ENCODE measurements at regions not wholly inside any gene's neighbourhood (a gene's known extent, or its start where the extent isn't known, plus 50 kb on each side); places are given as distances from the start of the nearest gene placed in this dataset.

DNA sequence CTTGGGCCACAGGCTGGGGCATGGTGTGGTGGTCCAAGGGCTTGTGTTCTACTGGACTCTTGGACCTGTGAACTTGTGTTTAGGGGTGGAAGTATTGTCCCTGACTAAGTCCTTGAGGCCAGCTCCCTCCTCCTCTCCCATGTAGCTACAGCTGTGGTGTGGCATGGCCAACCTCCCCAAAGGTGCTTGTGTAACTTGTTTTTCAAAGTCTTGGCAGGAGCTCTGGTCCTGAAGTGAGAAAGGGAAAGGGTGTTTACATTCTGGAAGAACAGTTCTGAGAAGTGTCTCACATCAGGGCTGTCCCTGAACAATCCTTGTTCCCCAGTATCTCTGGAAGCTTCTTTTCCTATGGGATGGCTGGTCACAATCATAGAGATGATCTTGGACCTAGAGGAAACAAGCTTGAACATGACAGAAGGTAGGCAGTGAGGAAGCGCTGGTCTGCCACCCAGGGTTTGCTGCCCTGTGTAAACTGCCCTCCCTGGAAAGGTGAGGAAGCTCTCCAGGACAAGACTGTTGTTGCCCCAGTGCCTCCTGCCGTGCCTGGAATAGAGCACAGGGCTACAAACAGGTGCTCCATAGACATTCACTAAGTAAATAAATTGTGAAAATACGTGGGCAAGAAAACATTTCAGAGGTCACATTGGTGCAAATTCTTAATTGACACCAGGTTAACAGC is 64.6 kb upstream of the KLF9 start:
- no peak for DNase-seq

DNA sequence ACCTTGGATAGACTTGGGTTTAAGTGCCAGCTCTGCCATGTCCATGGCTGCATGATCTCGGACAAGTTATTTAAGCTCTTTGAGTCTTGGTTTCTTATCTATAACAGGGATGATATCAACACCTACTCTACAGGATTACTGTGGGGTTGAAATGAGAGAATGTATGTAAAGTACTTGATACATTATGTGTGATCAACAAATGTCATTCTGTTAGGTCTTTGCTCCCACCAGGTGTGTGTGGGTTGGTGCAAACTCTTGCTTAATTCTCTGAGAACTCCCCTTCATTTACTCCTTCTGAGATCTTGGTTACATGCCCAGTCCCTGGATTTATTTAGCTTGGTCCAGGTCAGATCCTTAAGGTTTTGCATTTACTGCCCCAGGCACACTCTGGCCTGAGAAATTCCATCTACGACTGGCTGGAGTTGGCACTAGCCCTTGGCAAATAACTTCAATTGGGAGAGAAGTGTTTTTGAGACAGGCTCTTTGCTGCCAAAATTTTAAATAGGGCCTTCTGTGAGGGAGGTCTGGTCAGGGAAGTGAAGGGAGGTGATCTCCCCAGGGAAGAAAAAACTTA is 63.5 kb upstream of the KLF9 start:
- no peak for DNase-seq

DNA sequence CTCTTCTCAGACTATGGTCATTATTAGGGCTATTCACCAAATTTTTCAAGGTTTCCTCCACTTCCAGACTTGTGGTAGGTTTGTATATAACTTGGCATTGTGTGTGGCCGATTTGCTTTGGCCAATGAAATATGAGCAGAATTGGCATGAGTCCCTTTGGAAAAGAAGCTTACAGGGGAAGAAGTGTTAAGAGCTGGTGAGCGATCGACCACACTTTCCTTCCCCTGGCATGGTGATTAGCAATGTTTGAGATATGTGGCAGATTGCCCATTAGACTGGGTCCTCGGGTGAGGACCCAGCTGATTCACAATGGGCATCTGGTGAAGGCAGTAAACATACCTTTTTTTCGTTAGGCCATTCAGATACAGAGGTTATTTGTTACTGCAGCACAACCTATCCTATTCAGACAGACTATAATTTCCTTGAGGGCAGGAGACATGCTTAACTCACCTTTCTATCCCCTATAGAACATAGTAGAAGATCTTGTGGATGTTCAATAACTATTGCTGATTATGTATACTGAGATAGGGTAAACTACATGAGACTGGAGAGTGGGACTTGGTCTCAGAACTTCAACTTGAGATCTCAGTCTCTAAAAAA is 62.8 kb upstream of the KLF9 start:
- DNase-seq = no peak

DNA sequence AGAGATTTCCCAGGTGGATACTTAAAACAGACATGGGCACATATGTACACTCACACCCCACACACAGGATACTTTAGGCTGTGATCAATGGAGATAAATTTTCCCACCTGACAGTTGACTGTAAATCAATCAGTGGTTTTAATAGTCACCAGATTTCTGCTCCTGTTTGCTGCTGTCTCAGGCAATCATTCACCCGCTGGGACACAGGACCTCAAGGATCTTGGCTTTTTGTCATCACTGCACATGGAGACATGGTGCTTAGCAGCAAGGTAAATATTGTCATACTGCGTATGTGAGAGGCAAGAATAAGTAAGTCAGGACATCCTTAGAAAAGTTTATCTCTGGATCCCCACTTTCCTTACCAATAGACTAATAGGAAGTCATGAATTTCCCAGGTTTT is 60.8 kb upstream of the KLF9 start:
- DNase-seq = no peak

DNA sequence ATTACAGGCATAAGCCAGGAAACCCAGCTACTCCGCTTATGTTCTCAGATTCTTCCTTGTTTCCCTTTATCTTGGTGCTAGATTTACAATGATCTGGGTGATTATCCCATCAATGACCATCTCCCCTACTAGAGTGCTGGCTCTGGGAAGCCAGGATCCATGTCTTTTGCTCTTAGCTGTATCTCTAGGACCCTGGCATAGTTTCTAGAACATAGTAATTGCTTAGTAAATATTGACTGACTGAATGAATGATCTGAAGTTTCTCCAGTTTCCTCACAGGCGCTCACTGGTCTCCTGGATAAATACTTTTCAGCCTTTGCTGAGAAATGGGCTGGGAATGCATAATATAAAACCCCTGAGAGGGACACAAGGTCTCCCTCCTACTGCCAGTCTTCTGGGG is 60.0 kb upstream of the KLF9 start:
- no peak for DNase-seq

DNA sequence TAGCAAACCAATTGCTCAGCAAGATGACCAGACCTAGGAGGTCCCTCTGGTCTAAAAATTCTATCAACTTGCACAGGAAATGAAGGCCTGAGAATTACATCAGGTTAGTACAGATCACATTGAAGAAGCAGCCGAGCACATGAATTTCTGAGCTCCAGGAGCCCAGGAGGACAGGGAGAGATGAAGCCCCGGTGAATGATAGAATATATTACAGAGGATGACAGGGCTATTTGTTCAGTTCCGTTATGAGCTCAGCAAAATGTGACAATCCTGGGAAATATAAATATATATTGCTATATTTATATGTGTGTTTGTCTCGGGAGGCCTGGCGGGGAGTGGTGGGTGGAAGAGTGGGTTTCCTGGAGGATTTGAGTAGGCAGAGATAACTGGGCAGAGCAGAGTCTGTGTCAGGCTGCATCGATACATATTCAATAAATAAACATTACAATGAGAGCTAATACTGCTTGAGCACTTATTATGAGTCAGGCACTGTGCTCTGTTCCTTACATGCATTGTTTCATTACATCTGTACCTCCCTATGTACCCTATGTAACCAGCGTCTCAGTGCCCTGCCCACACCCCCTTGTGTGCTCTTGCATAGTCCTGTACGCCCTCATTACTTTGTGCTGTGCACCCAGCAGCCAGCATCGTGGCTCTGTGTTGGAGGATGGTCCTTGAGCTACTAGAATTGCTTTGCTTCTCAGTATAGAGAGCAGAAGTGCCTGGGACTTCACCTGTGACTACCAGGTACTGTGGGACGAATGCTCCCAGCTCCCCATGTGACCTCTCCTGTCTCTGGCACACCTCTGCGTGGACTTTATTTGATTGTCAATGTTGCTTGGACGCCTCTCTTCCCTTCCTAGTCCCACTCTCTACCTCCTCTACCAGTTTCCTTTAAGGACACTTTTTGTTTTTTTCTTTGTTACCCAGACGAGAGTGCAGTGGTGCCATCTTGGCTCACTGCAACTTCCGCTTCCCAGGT is 58.1 kb upstream of the KLF9 start:
- no peak for DNase-seq

DNA sequence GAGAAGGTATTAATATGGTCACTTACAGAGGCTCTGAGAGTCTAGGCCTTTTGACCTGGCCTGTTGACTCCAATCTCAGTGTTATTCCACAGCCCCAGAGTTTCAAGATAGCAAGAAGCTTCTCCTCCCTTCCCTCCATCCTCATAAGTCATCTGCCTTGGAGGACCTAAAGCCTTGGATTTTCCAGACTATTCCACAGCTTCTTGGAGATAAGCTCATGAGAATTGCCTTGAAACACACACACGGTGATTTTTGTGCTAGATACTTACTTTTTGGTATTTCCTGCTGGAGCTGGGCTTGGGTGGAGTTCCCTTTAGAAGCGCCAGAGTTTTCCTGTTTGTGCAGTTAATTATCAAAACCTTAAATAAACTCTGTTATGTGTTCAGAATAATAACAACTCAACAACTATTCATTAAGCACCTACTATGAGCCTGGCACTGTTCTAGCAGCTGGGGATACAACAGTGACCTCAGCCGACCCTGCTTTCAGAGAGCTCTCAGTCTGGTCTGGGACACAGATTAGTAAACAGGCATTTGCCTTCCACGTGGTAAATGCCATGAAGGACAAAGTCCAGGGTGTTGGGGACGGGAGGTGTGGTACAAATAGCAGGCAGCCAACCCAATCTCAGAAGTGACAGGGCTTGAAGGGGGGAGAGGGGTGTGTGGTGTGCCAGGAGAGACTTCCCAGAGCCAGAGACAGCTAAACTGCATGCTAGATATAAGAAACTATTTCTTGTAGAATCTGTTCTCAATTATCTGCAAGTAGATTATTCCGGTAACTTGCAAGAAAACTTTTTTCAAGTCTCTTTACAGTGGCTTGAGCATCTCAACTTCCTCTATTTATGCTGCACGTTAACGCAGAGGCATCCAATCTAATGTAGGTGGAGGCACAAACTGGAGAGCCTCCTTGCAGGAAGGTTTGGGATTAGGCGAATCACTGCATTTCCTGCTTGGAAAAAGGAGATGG is 55.9 kb upstream of the KLF9 start:
- peak; percentile 32 for DNase-seq

DNA sequence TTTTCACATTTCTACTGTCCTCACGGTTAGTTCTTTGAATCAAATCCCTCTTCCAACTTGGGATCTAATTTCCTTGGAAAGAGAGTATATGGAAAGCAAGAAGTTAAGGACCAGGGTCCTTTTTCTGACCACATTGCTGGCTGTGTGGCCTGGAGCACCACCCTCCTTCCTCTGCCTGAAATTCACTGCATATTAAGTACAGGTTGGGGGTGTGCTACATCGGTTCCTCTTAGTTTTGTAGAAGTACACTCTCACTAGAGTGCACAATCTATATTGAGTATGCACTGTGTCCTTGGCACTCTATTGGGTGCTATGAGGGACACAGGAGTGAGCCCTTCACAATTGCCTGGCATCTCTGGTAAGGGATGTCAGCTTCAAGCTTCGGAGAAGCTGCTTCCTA is 53.8 kb upstream of the KLF9 start:
- DNase-seq = no peak

DNA sequence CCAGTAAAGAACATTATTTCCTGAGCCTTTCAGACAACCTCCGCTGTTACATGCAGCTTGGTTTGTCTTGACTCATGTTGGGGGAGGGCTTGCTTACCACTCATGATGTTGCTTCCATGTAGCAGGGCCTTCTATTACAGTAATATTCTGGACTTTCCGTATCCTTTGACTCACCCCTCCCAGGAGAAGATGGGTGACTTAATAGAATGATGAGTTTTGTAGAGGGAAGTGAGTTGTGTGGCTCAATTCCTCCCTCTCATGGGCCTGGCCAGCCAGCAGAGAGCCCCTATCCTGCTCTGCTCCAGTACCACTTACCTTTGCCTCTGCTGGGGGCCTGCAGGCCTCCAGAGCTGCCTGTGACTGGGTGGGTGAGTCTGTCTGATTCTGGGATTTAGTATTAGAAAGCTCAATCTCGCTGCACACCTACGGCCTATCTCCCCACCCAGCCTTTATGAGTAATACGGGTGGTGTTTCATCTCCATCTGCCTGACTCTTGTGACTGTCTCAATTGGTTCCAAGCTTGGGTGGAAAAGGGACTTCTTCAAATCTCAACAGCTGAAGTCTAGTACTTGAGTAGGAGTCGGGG is 52.6 kb upstream of the KLF9 start:
- DNase-seq = no peak

DNA sequence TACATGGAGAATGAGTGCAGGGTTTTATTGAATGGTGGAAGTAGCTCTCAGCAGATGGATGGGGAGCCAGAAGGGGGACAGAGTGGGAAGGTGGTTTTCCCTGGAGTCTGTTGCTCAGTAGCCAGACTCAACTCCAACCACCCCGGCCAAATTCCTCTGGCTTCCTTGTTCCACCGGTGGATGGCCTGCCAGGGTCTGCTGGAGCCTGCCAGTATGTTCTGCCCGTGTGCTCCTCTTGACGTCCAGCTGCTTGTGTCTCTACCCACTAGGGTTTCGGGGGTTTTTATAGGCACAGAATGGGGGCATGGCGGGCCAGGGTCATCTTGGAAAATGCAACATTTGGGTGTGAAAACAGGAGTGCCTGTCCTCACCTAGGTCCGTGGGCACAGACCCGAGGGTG is 51.4 kb upstream of the KLF9 start:
- DNase-seq = no peak

DNA sequence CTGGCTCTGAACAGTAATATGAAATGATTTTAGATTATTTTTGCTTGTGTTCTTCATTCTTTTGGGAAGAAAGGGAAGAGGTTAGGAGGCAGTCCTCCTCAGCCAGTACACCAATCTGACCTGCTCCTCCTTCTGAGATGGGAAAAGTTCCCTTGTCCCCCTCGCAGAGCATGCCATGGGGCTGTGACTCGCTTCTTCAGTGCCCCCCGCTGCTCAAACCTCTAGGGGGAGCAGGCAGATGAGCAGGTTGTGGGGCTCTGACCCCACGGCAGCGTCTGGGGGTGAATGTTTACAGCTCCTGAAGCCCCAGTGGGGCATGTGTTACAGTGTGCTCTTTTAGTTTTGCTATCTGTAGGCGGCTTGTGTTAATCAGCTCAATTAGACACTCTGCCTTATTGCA is 50.9 kb upstream of the KLF9 start:
- no peak for DNase-seq

Data from NCI-H774 (cell line).